B cell (primary cell): ENCODE measurements at regions not wholly inside any gene's neighbourhood (a gene's known extent, or its start where the extent isn't known, plus 50 kb on each side); places are given as distances from the start of the nearest gene placed in this dataset.

Experiments
- CTCF ChIP-seq: fragments of 200-600 bp; IDR thresholded peaks from one replicate; pipeline ENCODE4 v1.8.0; 2022; ENCODE audit warnings: antibody characterized with exemption, mild to moderate bottlenecking
- EZH2 ChIP-seq: IDR thresholded peaks from 2 replicates; pipeline ENCODE4 v1.6.1; 2012; ENCODE audit warnings: borderline replicate concordance, low read depth, mild to moderate bottlenecking, moderate library complexity, low read length; ENCODE audit not compliant: insufficient read depth, poor library complexity, severe bottlenecking

- TF ChIP-seq CTCF (no peak), EZH2 (no peak)
Observed at GRCh38 chr3:168808596-168808995, 712.9 kb upstream of the GOLIM4 start.
